ENCODE measurements at regions not wholly inside any gene's neighbourhood (a gene's known extent, or its start where the extent isn't known, plus 50 kb on each side); places are given as distances from the start of the nearest gene placed in this dataset.

DNA sequence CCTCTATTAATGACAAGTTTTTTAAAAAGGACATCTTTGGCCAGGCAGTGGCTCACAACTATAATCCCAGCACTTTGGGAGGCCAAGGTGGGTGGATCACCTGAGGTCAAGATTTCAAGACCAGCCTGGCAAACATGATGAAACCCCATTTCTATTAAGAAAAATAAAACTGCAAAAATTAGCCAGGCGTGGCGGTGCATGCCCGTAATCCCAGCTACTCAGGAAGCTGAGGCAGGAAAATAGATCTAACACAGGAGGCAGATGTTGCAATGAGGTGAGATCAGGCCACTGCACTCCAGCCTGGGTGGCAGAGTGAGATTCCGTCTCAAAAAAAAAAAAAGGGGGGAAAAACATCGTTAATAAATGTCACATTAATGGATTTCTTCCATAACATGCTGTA, 1805.4 kb downstream of the C4orf33 start:
- TF ChIP-seq EZH2phosphoT487 (IDR thresholded peaks at IDR 0.05; ENCODE audit: low read depth): no peak
- TF ChIP-seq, protein P1, sequence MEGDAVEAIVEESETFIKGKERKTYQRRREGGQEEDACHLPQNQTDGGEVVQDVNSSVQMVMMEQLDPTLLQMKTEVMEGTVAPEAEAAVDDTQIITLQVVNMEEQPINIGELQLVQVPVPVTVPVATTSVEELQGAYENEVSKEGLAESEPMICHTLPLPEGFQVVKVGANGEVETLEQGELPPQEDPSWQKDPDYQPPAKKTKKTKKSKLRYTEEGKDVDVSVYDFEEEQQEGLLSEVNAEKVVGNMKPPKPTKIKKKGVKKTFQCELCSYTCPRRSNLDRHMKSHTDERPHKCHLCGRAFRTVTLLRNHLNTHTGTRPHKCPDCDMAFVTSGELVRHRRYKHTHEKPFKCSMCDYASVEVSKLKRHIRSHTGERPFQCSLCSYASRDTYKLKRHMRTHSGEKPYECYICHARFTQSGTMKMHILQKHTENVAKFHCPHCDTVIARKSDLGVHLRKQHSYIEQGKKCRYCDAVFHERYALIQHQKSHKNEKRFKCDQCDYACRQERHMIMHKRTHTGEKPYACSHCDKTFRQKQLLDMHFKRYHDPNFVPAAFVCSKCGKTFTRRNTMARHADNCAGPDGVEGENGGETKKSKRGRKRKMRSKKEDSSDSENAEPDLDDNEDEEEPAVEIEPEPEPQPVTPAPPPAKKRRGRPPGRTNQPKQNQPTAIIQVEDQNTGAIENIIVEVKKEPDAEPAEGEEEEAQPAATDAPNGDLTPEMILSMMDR (IDR thresholded peaks at IDR 0.05; ENCODE audit: low read depth, low read length): no peak

Measured in OCI-LY3 (cell line).